ENCODE measurements at regions not wholly inside any gene's neighbourhood (a gene's known extent, or its start where the extent isn't known, plus 50 kb on each side); places are given as distances from the start of the nearest gene placed in this dataset.

DNA sequence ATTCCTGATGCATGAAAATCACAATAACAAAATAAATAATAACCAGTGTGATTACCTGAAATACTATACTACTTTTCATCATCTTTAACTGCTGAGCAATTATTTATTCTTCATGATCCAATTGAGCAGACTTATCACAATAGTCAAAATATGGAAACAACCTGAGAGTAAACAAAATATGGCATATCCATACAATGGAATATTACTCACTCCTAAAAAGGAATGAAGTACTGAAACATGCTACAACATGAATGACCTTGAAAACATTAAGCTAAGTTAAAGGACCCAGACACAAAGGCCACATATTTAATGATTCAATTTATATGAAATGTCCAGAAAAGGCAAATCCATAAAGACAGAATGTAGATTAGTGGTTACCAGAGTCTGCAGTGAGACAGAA, 146.8 kb downstream of the MID1IP1 start:
- TF ChIP-seq CTCF (IDR thresholded peaks at IDR 0.05; ENCODE audit: insufficient read depth, low read length, poor library complexity, severe bottlenecking) (no peak), EZH2phosphoT487 (conservative IDR thresholded peaks at IDR 0.05; ENCODE audit: low read length) (no peak)
